GM18499 (cell line): ENCODE measurements at regions not wholly inside any gene's neighbourhood (a gene's known extent, or its start where the extent isn't known, plus 50 kb on each side); places are given as distances from the start of the nearest gene placed in this dataset.

Experiments
- ATAC-seq: cut with Tn5 transposase; IDR thresholded peaks from one replicate; pipeline ENCODE4 v1.9.1; 2021; ENCODE audit warnings: moderate number of reproducible peaks; ENCODE audit not compliant: insufficient read depth, unreplicated experiment

GRCh38 chr6:14641423-14642135 lies 524.0 kb downstream of the CD83 start:
- ATAC-seq = no peak

- no peak for ATAC-seq
These were observed 524.5 kb downstream of the CD83 start for GRCh38 chr6:14642136-14642505.

GRCh38 chr6:14642842-14643241 lies 525.3 kb downstream of the CD83 start:
- no peak for ATAC-seq

GRCh38 chr6:14644381-14644780 lies 526.8 kb downstream of the CD83 start:
- ATAC-seq = no peak

GRCh38 chr6:14645221-14645620 lies 527.6 kb downstream of the CD83 start:
- no peak for ATAC-seq

- ATAC-seq = no peak
These were observed 528.3 kb downstream of the CD83 start for GRCh38 chr6:14645841-14646240.

GRCh38 chr6:14646371-14646770 lies 528.8 kb downstream of the CD83 start:
- ATAC-seq = no peak

GRCh38 chr6:14647357-14647756 lies 529.8 kb downstream of the CD83 start:
- no peak for ATAC-seq

GRCh38 chr6:14652536-14652935 lies 535.0 kb downstream of the CD83 start:
- no peak for ATAC-seq

GRCh38 chr6:14655201-14656061 lies 537.9 kb downstream of the CD83 start:
- no peak for ATAC-seq

GRCh38 chr6:14656078-14656521 lies 538.5 kb downstream of the CD83 start:
- no peak for ATAC-seq

- ATAC-seq = no peak
These were observed 539.1 kb downstream of the CD83 start for GRCh38 chr6:14656649-14657048.

- ATAC-seq = no peak
These were observed 540.5 kb downstream of the CD83 start for GRCh38 chr6:14658030-14658429.

- ATAC-seq = no peak
These were observed 541.5 kb downstream of the CD83 start for GRCh38 chr6:14658886-14659561.

- ATAC-seq = no peak
These were observed 542.3 kb downstream of the CD83 start for GRCh38 chr6:14659841-14660240.

- peak; percentile 35 for ATAC-seq
These were observed 543.4 kb downstream of the CD83 start for GRCh38 chr6:14660806-14661579.

- ATAC-seq = no peak
These were observed 544.1 kb downstream of the CD83 start for GRCh38 chr6:14661691-14662090.

- peak; percentile 38 for ATAC-seq
These were observed 546.6 kb downstream of the CD83 start for GRCh38 chr6:14664112-14664601.

- ATAC-seq = no peak
These were observed 547.2 kb downstream of the CD83 start for GRCh38 chr6:14664621-14665315.
